HCT116 (cell line): ENCODE measurements at regions not wholly inside any gene's neighbourhood (a gene's known extent, or its start where the extent isn't known, plus 50 kb on each side); places are given as distances from the start of the nearest gene placed in this dataset.

Experiments
- ATAC-seq: fragments of 200-7000 bp; cut with Tn5 transposase; 2 replicates; pipeline ENCODE4 v1.9.1; 2020; ENCODE audit warnings: mild to moderate bottlenecking, moderate library complexity
- BruUV-seq: library from RNA; stranded (reverse); fragments of 400-500 nt; replicated peaks from 2 replicates; lab custom pipeline; 2021; lab: Mats Ljungman, UMichigan
- CTCF ChIA-PET: fragments of 300-600 bp; sonication (Branson Sonifier 250); formaldehyde crosslinking; loops from one replicate; lab custom pipeline; 2021; ENCODE audit warnings: antibody characterized with exemption; lab: Charles Lee
- POLR2A ChIA-PET: fragments of 300-600, 350-600 bp; sonication (Branson Sonifier 250); formaldehyde crosslinking; loops from one replicate; lab custom pipeline; 2021; ENCODE audit warnings: antibody characterized with exemption; lab: Charles Lee
- RAD21 ChIA-PET, 2 experiments: fragments of 300-600 bp; sonication (Branson Sonifier 250); formaldehyde crosslinking; loops; one replicate each; lab custom pipeline; 2023; ENCODE audit warnings: low total read pairs in 2 of 2; ENCODE audit not compliant: uncharacterized antibody in 2 of 2, unreplicated experiment in 2 of 2, low non-redundant PET in 1 of 2; lab: Charles Lee
- DNase-seq: peaks from one replicate; pipeline ENCODE4 v3.0.0-alpha.2; 2010; ENCODE audit warnings: low read depth, low spot score
- H2AFZ ChIP-seq: fragments of 200-600 bp; shearing (Covaris generic), sonication (generic); 2 replicates; pipeline ENCODE4 v1.6.1; 2017; ENCODE audit warnings: low read depth, mixed run types, mixed read lengths, antibody characterized with exemption, low read length; ENCODE audit not compliant: poor library complexity, severe bottlenecking
- H3K27ac ChIP-seq: 2 replicates; pipeline ENCODE4 v1.5.1; 2012; ENCODE audit warnings: low read depth, low read length
- H3K27me3 ChIP-seq: fragments of 200-600 bp; sonication (generic); 2 replicates; pipeline ENCODE4 v1.6.1; 2016; ENCODE audit warnings: mixed run types, low read length, mixed read lengths; ENCODE audit not compliant: insufficient read depth
- H3K36me3 ChIP-seq, 2 experiments: fragments of 200-500 bp in 1 of 2; fragments of 200-600 bp in 1 of 2; sonication (Bioruptor generic) in 1 of 2; sonication (generic) in 1 of 2; 2 replicates each; pipeline versions ENCODE4 v1.5.1 to v1.6.1; 2014 to 2016; ENCODE audit warnings: low read length in 2 of 2, inconsistent platforms in 1 of 2, mixed read lengths in 1 of 2, mixed run types in 1 of 2; ENCODE audit not compliant: insufficient read depth in 2 of 2, control insufficient read depth in 1 of 2
- H3K4me1 ChIP-seq, 2 experiments: fragments of 200-600 bp in 1 of 2; sonication (generic) in 1 of 2; 2 replicates each; pipeline versions ENCODE4 v1.5.1 to v1.6.1; 2012 to 2017; ENCODE audit warnings: low read length in 2 of 2, inconsistent platforms in 1 of 2, mild to moderate bottlenecking in 1 of 2, mixed read lengths in 1 of 2, mixed run types in 1 of 2, moderate library complexity in 1 of 2; ENCODE audit not compliant: insufficient read depth in 2 of 2, control insufficient read depth in 1 of 2
- H3K4me2 ChIP-seq: fragments of 200-600 bp; sonication (generic); 2 replicates; pipeline ENCODE4 v1.6.1; 2017; ENCODE audit warnings: mixed run types, low read length, mixed read lengths
- H3K4me3 ChIP-seq, 2 experiments: fragments of 200-600 bp in 1 of 2; sonication (generic) in 1 of 2; replicated peaks in 1 of 2; 2 replicates each; pipeline ENCODE4 v1.5.1; 2011 to 2016; ENCODE audit warnings: low read length in 2 of 2, control low read depth in 1 of 2, low read depth in 1 of 2, mild to moderate bottlenecking in 1 of 2, mixed read lengths in 1 of 2, mixed run types in 1 of 2
- H3K79me2 ChIP-seq: fragments of 200-600 bp; sonication (generic); 2 replicates; pipeline ENCODE4 v1.6.1; 2017; ENCODE audit warnings: mild to moderate bottlenecking, mixed run types, low read length, moderate library complexity, mixed read lengths; ENCODE audit not compliant: insufficient read depth
- H3K9ac ChIP-seq: fragments of 200-600 bp; sonication (generic); 2 replicates; pipeline ENCODE4 v1.6.1; 2016; ENCODE audit warnings: low read length, mixed read lengths
- H3K9me2 ChIP-seq: fragments of 200-600 bp; sonication (generic), shearing (Covaris generic); 2 replicates; pipeline ENCODE4 v1.6.1; 2017; ENCODE audit warnings: mixed run types, mild to moderate bottlenecking, moderate library complexity; ENCODE audit not compliant: insufficient read depth
- H3K9me3 ChIP-seq, 2 experiments: fragments of 200-500 bp in 1 of 2; fragments of 200-600 bp in 1 of 2; sonication (Bioruptor generic) in 1 of 2; sonication (generic) in 1 of 2; 2 replicates each; pipeline ENCODE4 v1.6.1; 2014 to 2017; ENCODE audit warnings: low read length in 2 of 2, mixed read lengths in 2 of 2, inconsistent platforms in 1 of 2, low read depth in 1 of 2, mild to moderate bottlenecking in 1 of 2, mixed run types in 1 of 2, moderate library complexity in 1 of 2; ENCODE audit not compliant: control insufficient read depth in 1 of 2, insufficient read depth in 1 of 2
- H4K20me1 ChIP-seq: fragments of 200-600 bp; sonication (generic), shearing (Covaris generic); 2 replicates; pipeline ENCODE4 v1.6.1; 2017; ENCODE audit warnings: mixed run types, mild to moderate bottlenecking, moderate library complexity; ENCODE audit not compliant: insufficient read depth
- CBX3 ChIP-seq: IDR thresholded peaks from 2 replicates; pipeline ENCODE4 v1.6.1; 2012; ENCODE audit warnings: low read depth
- CEBPB ChIP-seq: IDR thresholded peaks from 2 replicates; pipeline ENCODE4 v1.6.1; 2012; ENCODE audit warnings: low read depth
- ELF1 ChIP-seq: IDR thresholded peaks from 2 replicates; pipeline ENCODE4 v1.6.1; 2012; ENCODE audit warnings: low read depth, borderline replicate concordance
- EZH2 ChIP-seq: fragments of 200-600 bp; sonication (generic); IDR thresholded peaks from 2 replicates; pipeline ENCODE4 v1.6.1; 2017; ENCODE audit warnings: antibody characterized with exemption, mixed run types
- FOSL1 ChIP-seq: IDR thresholded peaks from 2 replicates; pipeline ENCODE4 v1.6.1; 2012; ENCODE audit warnings: low read depth
- JUND ChIP-seq: IDR thresholded peaks from 2 replicates; pipeline ENCODE4 v1.6.1; 2012
- POLR2AphosphoS5 ChIP-seq: IDR thresholded peaks from 2 replicates; pipeline ENCODE4 v1.6.1; 2011; ENCODE audit warnings: mild to moderate bottlenecking, low read depth, low read length, moderate library complexity
- RAD21 ChIP-seq: IDR thresholded peaks from 2 replicates; pipeline ENCODE4 v1.6.1; 2012; ENCODE audit warnings: low read depth, mild to moderate bottlenecking
- SIN3A ChIP-seq: IDR thresholded peaks from 2 replicates; pipeline ENCODE4 v1.6.1; 2012; ENCODE audit warnings: low read depth
- TCF7L2 ChIP-seq: IDR thresholded peaks from 2 replicates; pipeline ENCODE4 v1.7.0; 2011; ENCODE audit warnings: borderline replicate concordance, inconsistent platforms; ENCODE audit not compliant: insufficient read depth, insufficient read length; ENCODE audit errors: extremely low read depth
- YY1 ChIP-seq: IDR thresholded peaks from 2 replicates; pipeline ENCODE4 v1.6.1; 2011; ENCODE audit warnings: low read length, low read depth, moderate library complexity, mild to moderate bottlenecking; ENCODE audit not compliant: insufficient replicate concordance; ENCODE audit errors: extremely low read depth
- intact Hi-C: fragments of 100-400 bp; cut with micrococcal nuclease; formaldehyde crosslinking; loops from 2 replicates; pipeline ENCODE4 v1.10.0; 2022
- TF ChIP-seq, protein P1 (sequence below): IDR thresholded peaks from 2 replicates; pipeline ENCODE4 v1.6.1; 2012; ENCODE audit warnings: low read depth
- TF ChIP-seq, protein P2 (sequence below): IDR thresholded peaks from 2 replicates; pipeline ENCODE4 v1.6.1; 2011; ENCODE audit warnings: mild to moderate bottlenecking, low read length, moderate library complexity; ENCODE audit not compliant: insufficient replicate concordance; ENCODE audit errors: extremely low read depth
- TF ChIP-seq, protein P3 (sequence below): IDR thresholded peaks from 2 replicates; pipeline ENCODE4 v1.6.1; 2012

DNA sequence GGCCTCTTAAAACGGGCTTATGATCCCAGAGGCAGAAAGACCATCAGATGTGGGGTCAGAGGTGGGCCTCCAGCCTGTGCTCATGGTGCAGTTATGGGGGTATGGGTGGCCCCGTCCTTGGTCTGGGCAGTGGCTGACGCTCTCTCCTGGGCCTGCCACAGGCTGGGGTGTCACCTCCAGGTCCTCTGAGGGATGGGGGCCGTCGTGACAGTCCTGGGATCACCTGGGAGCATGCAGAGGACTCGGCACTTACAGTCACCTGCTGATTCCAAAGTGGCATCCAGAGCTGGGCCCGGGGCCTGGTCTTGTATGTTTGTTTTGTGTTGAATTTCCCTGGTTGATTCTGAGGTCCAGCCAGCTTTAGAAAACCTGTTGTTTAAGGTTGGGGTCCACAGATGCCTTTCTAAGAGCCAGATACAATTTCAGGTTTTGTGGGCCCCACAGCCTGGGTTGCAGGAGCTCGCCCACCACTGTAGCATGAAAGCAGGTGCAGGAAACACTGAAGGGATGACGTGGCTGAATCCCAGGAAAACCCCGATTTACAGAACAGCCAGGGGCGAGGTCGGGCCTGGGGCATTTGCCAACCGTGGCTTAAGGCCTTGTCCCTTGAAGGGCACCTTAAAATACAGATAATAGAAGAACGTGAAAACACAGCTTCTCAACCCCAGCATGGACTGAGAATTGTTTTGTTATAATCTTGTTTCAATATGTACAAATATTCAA, 170.7 kb upstream of the PPP2R2D start:
- Histone ChIP-seq H3K9ac (no peak overlapping the region), H3K4me2 (no peak overlapping the region), H2AFZ (no peak overlapping the region), H4K20me1 (no peaks in the 10 kb centered on the region), H3K4me3 (no peak overlapping the region), H3K9me2 (no peaks in the 10 kb centered on the region), H3K4me1 (no peaks in the 10 kb centered on the region), H3K9me3 (no peaks in the 10 kb centered on the region)
- ATAC-seq, result no peak
- CTCF ChIA-PET, result no interaction called here
- TF ChIP-seq, protein P1, sequence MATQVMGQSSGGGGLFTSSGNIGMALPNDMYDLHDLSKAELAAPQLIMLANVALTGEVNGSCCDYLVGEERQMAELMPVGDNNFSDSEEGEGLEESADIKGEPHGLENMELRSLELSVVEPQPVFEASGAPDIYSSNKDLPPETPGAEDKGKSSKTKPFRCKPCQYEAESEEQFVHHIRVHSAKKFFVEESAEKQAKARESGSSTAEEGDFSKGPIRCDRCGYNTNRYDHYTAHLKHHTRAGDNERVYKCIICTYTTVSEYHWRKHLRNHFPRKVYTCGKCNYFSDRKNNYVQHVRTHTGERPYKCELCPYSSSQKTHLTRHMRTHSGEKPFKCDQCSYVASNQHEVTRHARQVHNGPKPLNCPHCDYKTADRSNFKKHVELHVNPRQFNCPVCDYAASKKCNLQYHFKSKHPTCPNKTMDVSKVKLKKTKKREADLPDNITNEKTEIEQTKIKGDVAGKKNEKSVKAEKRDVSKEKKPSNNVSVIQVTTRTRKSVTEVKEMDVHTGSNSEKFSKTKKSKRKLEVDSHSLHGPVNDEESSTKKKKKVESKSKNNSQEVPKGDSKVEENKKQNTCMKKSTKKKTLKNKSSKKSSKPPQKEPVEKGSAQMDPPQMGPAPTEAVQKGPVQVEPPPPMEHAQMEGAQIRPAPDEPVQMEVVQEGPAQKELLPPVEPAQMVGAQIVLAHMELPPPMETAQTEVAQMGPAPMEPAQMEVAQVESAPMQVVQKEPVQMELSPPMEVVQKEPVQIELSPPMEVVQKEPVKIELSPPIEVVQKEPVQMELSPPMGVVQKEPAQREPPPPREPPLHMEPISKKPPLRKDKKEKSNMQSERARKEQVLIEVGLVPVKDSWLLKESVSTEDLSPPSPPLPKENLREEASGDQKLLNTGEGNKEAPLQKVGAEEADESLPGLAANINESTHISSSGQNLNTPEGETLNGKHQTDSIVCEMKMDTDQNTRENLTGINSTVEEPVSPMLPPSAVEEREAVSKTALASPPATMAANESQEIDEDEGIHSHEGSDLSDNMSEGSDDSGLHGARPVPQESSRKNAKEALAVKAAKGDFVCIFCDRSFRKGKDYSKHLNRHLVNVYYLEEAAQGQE, result no peak
- TF ChIP-seq, protein P2, sequence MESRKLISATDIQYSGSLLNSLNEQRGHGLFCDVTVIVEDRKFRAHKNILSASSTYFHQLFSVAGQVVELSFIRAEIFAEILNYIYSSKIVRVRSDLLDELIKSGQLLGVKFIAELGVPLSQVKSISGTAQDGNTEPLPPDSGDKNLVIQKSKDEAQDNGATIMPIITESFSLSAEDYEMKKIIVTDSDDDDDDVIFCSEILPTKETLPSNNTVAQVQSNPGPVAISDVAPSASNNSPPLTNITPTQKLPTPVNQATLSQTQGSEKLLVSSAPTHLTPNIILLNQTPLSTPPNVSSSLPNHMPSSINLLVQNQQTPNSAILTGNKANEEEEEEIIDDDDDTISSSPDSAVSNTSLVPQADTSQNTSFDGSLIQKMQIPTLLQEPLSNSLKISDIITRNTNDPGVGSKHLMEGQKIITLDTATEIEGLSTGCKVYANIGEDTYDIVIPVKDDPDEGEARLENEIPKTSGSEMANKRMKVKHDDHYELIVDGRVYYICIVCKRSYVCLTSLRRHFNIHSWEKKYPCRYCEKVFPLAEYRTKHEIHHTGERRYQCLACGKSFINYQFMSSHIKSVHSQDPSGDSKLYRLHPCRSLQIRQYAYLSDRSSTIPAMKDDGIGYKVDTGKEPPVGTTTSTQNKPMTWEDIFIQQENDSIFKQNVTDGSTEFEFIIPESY, result no peak
- no peak for TF ChIP-seq SIN3A
- TF ChIP-seq ELF1, result no peak
- TF ChIP-seq, protein P3, sequence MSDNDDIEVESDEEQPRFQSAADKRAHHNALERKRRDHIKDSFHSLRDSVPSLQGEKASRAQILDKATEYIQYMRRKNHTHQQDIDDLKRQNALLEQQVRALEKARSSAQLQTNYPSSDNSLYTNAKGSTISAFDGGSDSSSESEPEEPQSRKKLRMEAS, result no peak
- TF ChIP-seq FOSL1, result no peak
- TF ChIP-seq CBX3, result no peak
- TF ChIP-seq CEBPB, result no peak
- no peak for TF ChIP-seq TCF7L2
- TF ChIP-seq JUND, result no peak
- TF ChIP-seq RAD21, result no peak
- TF ChIP-seq EZH2, result no peak
- TF ChIP-seq POLR2AphosphoS5, result no peak
- no peak for TF ChIP-seq YY1
- TF ChIP-seq, all 23 proteins: peak for 0
- Histone ChIP-seq H3K79me2 (no peaks in the 10 kb centered on the region), H3K27me3 (no peaks in the 10 kb centered on the region), H3K36me3 (no peaks in the 10 kb centered on the region), H3K27ac (no peak overlapping the region)
- BruUV-seq, result no TSS peak
- ChIA-PET POLR2A (no interaction called here), RAD21 (no interaction called here)
- intact Hi-C loops, result no loop called here
- no peak for DNase-seq
